Colonic mucosa (tissue), 4 donors: ENCODE measurements at regions not wholly inside any gene's neighbourhood (a gene's known extent, or its start where the extent isn't known, plus 50 kb on each side); places are given as distances from the start of the nearest gene placed in this dataset.
"Not testable (repeated sequence)": the region's sequence is repeated elsewhere in the genome, so short reads cannot be mapped to it uniquely, and the experiment has no call there.

Source experiments
- DNase-seq: peaks from one replicate; pipeline ENCODE4 v3.0.0-alpha.2; 2020
- H3K27ac ChIP-seq: fragments of 200-600 bp; one replicate; pipeline ENCODE4 v1.8.0; 2021
- H3K27me3 ChIP-seq: fragments of 200-600 bp; one replicate; pipeline ENCODE4 v1.8.0; 2021
- H3K36me3 ChIP-seq: fragments of 200-600 bp; one replicate; pipeline ENCODE4 v1.8.0; 2021
- H3K4me1 ChIP-seq: fragments of 200-600 bp; one replicate; pipeline ENCODE4 v1.8.0; 2021; ENCODE audit warnings: mild to moderate bottlenecking
- H3K4me3 ChIP-seq: fragments of 200-600 bp; one replicate; pipeline ENCODE4 v1.8.0; 2021
- H3K9ac ChIP-seq, 2 donors: one replicate each; pipeline ENCODE4 v1.7.0; 2013; ENCODE audit warnings: control low read depth in 2 of 2, low read depth in 2 of 2, low read length in 2 of 2
- H3K9me3 ChIP-seq: fragments of 200-600 bp; one replicate; pipeline ENCODE4 v1.8.0; 2021
- intact Hi-C: fragments of 100-400 bp; cut with DNase I; formaldehyde crosslinking; loops from one replicate; pipeline ENCODE4 v1.14.1; 2022
- TF ChIP-seq, protein P1 (sequence below): fragments of 200-600 bp; IDR thresholded peaks from one replicate; pipeline ENCODE4 v1.8.0; 2022; ENCODE audit warnings: antibody characterized with exemption, mild to moderate bottlenecking
- donor health status: healthy.
- donor health status: DM: no; HTN: no; CAD: no.
- donor health status: DM: no; HTN: no; CAD: no.

GRCh38 chr6:1477432-1478090 lies 88.2 kb downstream of the FOXF2 start:
- no peaks in the 10 kb centered on the region for H3K36me3 ChIP-seq
- H3K27ac ChIP-seq: no peak overlapping the region
- DNase-seq: no peak
- no peaks in the 10 kb centered on the region for H3K9me3 ChIP-seq
- no peaks in the 10 kb centered on the region for H3K27me3 ChIP-seq
- intact Hi-C loops: no loop called here
- TF ChIP-seq, protein P1, sequence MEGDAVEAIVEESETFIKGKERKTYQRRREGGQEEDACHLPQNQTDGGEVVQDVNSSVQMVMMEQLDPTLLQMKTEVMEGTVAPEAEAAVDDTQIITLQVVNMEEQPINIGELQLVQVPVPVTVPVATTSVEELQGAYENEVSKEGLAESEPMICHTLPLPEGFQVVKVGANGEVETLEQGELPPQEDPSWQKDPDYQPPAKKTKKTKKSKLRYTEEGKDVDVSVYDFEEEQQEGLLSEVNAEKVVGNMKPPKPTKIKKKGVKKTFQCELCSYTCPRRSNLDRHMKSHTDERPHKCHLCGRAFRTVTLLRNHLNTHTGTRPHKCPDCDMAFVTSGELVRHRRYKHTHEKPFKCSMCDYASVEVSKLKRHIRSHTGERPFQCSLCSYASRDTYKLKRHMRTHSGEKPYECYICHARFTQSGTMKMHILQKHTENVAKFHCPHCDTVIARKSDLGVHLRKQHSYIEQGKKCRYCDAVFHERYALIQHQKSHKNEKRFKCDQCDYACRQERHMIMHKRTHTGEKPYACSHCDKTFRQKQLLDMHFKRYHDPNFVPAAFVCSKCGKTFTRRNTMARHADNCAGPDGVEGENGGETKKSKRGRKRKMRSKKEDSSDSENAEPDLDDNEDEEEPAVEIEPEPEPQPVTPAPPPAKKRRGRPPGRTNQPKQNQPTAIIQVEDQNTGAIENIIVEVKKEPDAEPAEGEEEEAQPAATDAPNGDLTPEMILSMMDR: no peak
- H3K4me3 ChIP-seq: no peak overlapping the region
- no peaks in the 10 kb centered on the region for H3K4me1 ChIP-seq
- no peak overlapping the region for H3K9ac ChIP-seq

DNA sequence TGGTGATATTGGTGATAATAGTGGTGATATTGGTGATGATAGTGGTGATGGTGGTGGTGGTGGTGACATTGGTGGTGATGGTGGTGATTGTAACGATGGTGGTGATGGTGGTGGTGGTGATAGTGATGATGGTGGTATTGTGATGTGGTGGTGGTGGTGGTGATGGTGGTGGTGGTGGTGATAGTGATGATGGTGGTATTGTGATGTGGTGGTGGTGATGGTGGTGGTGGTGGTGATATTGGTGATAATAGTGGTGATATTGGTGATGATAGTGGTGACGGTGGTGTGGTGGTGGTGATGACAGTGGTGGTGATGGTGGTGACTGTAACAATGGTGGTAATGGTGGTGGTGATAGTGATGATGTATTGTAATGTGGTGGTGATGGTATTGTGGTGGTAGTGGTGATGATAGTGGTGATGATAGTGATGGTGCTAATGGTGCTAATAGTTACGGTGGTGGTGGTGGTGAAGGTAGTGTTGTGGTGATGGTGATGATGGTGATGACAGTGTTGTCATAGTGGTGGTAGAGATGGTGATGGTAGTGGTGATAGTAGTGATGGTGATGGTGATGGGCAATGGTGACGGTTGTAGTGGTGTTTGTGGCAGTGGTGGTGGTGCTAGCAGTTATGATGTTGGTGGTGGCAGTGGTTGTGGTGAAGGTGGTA lies 88.9 kb downstream of the FOXF2 start:
- H3K9me3 ChIP-seq, H3K27me3 ChIP-seq, DNase-seq, H3K27ac ChIP-seq, H3K4me3 ChIP-seq, intact Hi-C loops, H3K9ac ChIP-seq, H3K36me3 ChIP-seq, H3K4me1 ChIP-seq: not testable (repeated sequence)

- no peak overlapping the region for H3K9ac ChIP-seq
- H3K27ac ChIP-seq: no peak overlapping the region
- intact Hi-C loops: no loop called here
- DNase-seq: no peak
- no peaks in the 10 kb centered on the region for H3K36me3 ChIP-seq
- H3K27me3 ChIP-seq: no peaks in the 10 kb centered on the region
- TF ChIP-seq, protein P1: no peak
- no peaks in the 10 kb centered on the region for H3K9me3 ChIP-seq
- H3K4me1 ChIP-seq: no peaks in the 10 kb centered on the region
- no peak overlapping the region for H3K4me3 ChIP-seq
Observed at GRCh38 chr6:1479095-1479494, 89.7 kb downstream of the FOXF2 start.

DNA sequence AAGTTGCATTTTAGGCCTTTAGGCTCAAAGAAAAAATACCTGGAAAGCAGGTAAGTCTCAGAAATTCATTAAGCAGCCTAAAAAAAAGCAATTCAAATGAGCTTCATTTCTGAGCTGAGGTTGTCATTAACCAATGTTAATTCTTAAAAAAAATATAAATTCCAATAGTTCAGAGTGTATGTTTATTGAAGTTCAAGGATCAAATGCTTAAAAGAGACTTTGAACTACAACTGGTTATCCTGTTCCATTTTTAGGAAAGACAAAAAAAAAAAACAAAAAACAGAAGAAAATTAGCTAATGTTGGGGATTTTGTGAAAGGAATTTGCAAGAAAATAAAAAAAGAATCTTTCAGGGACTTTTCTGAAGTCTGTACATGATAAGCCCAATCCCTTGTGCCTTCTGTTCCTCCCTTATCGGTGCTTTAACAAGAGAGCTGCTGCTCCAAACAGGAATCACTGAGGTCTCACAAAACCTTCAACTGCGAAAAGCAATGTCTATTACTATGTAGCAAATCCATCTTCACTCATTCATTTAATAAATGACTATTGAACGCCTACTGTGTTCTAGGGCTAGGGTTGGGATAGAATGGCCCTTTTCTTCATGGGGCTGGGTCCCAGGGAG lies 90.3 kb downstream of the FOXF2 start:
- TF ChIP-seq, protein P1: no peak
- DNase-seq: no peak
- intact Hi-C loops: no loop called here

DNA sequence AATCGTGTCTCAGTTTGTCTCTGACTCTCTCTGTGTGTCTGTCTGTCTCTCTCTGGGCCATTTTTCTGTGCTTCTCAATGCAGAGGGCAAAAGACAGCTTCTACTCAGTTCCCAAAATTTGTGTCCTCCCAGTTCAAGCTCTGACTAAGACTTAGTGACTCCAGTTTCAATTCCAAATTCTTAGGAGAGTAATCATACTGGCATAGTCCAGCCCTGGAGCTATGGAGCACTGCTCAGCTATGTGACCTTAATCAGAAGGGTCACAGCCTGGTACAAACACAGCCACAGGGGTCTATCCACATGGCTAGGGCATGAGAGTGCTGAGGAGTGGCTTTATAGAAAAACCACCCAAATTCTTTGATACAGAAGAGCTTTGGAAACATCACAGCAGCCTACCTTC lies 91.9 kb downstream of the FOXF2 start:
- Histone ChIP-seq H3K9me3 (no peaks in the 10 kb centered on the region), H3K36me3 (no peaks in the 10 kb centered on the region), H3K9ac (no peak overlapping the region), H3K27me3 (no peaks in the 10 kb centered on the region), H3K4me3 (no peak overlapping the region), H3K27ac (no peak overlapping the region), H3K4me1 (no peaks in the 10 kb centered on the region)
- TF ChIP-seq, protein P1: no peak
- intact Hi-C loops: no loop called here
- no peak for DNase-seq

More for the DNA sequence above, 90.3 kb downstream of the FOXF2 start:
- Histone ChIP-seq H3K27me3 (no peaks in the 10 kb centered on the region), H3K36me3 (no peaks in the 10 kb centered on the region), H3K4me1 (no peaks in the 10 kb centered on the region), H3K9ac (no peak overlapping the region), H3K9me3 (no peaks in the 10 kb centered on the region), H3K4me3 (no peak overlapping the region), H3K27ac (no peak overlapping the region)
